GM12878 (cell line): ENCODE measurements at regions not wholly inside any gene's neighbourhood (a gene's known extent, or its start where the extent isn't known, plus 50 kb on each side); places are given as distances from the start of the nearest gene placed in this dataset.

Experiments
- ATAC-seq: fragments of 200-7000 bp; cut with Tn5 transposase; 3 replicates; pipeline ENCODE4 v1.9.1; 2020; ENCODE audit warnings: mild to moderate bottlenecking, moderate library complexity
- BruUV-seq: library from RNA; stranded (reverse); fragments of 400-500 nt; replicated peaks from 2 replicates; lab custom pipeline; 2021; lab: Mats Ljungman, UMichigan
- CTCF ChIA-PET: fragments of 300-600 bp; sonication (Branson Sonifier 250); formaldehyde crosslinking; extraction: SDS; loops from one replicate; lab custom pipeline; 2021; ENCODE audit warnings: inconsistent platforms; lab: Yijun Ruan, JAX
- POLR2A ChIA-PET: fragments of 350-600 bp; formaldehyde crosslinking; extraction: SDS; loops from one replicate; lab custom pipeline; 2021; ENCODE audit warnings: inconsistent platforms; lab: Charles Lee
- RAD21 ChIA-PET: fragments of 300-600 bp; sonication (Branson Sonifier 250); formaldehyde crosslinking; loops from one replicate; lab custom pipeline; 2023; ENCODE audit warnings: antibody characterized with exemption; ENCODE audit not compliant: unreplicated experiment; lab: Charles Lee
- SMC1A ChIA-PET: fragments of 300-600 bp; sonication (Branson Sonifier 250); formaldehyde crosslinking; loops from one replicate; lab custom pipeline; 2023; ENCODE audit not compliant: unreplicated experiment, uncharacterized antibody; lab: Charles Lee
- DNase-seq: peaks from one replicate; pipeline ENCODE4 v3.0.0-alpha.2; 2011; ENCODE audit warnings: low read depth, low spot score
- FAIRE-seq: peaks from 3 replicates; lab custom pipeline; 2011; peaks lifted over from hg19 to GRCh38; lab: Jason Lieb, UNC
- H2AFZ ChIP-seq: 2 replicates; pipeline ENCODE4 v1.6.0; 2011; ENCODE audit warnings: low read depth, low read length, control low read depth; ENCODE audit not compliant: control insufficient read depth
- H3K27ac ChIP-seq: 2 replicates; pipeline ENCODE4 v1.5.1; 2011; ENCODE audit warnings: control low read depth; ENCODE audit not compliant: control insufficient read depth, insufficient read depth
- H3K27me3 ChIP-seq, 2 experiments: replicated peaks in 1 of 2; 2 replicates each; pipeline versions ENCODE4 v1.6.0 to v1.6.1; 2011; ENCODE audit warnings: low read length in 1 of 2; ENCODE audit not compliant: control insufficient read depth in 2 of 2, insufficient read depth in 2 of 2
- H3K36me3 ChIP-seq, 2 experiments: 2 replicates each; pipeline ENCODE4 v1.5.1; 2011; ENCODE audit warnings: low read length in 1 of 2; ENCODE audit not compliant: control insufficient read depth in 2 of 2, insufficient read depth in 2 of 2
- H3K4me1 ChIP-seq: 2 replicates; pipeline ENCODE4 v1.6.1; 2011; ENCODE audit warnings: mild to moderate bottlenecking, low read length, moderate library complexity, mixed read lengths; ENCODE audit not compliant: control insufficient read depth, insufficient read depth
- H3K4me2 ChIP-seq: 2 replicates; pipeline ENCODE4 v1.6.0; 2011; ENCODE audit warnings: control low read depth; ENCODE audit not compliant: control insufficient read depth, insufficient read depth
- H3K4me3 ChIP-seq: fragments of 200-600 bp; sonication (generic); 2 replicates; pipeline ENCODE4 v1.5.1; 2016
- H3K79me2 ChIP-seq: 2 replicates; pipeline ENCODE4 v1.6.0; 2011; ENCODE audit warnings: low read length; ENCODE audit not compliant: control insufficient read depth, insufficient read depth
- H3K9ac ChIP-seq: 2 replicates; pipeline ENCODE4 v1.8.0; 2011; ENCODE audit warnings: low read length, control low read depth, mixed read lengths; ENCODE audit not compliant: control insufficient read depth, insufficient read depth
- H3K9me3 ChIP-seq: replicated peaks from 3 replicates; pipeline ENCODE4 v1.5.1; 2011; ENCODE audit warnings: mild to moderate bottlenecking, low read length; ENCODE audit not compliant: control insufficient read depth, insufficient read depth
- H4K20me1 ChIP-seq: 2 replicates; pipeline ENCODE4 v1.6.0; 2011; ENCODE audit not compliant: control insufficient read depth, insufficient read depth
- BCL3 ChIP-seq: IDR thresholded peaks from 2 replicates; pipeline ENCODE4 v1.6.1; 2011; ENCODE audit warnings: borderline replicate concordance, low read depth, mild to moderate bottlenecking, moderate library complexity, low read length; ENCODE audit not compliant: insufficient read depth, poor library complexity, severe bottlenecking
- CHD2 ChIP-seq: IDR thresholded peaks from 2 replicates; pipeline ENCODE4 v1.6.1; 2011; ENCODE audit warnings: low read depth, low read length, improper control_type of control experiment, borderline replicate concordance
- MEF2B ChIP-seq: fragments of 450-650 bp; IDR thresholded peaks from 2 replicates; pipeline ENCODE4 v1.6.1; 2018; ENCODE audit warnings: mild to moderate bottlenecking, moderate library complexity; ENCODE audit not compliant: partially characterized antibody, poor library complexity, severe bottlenecking
- NKRF ChIP-seq: fragments of 450-650 bp; conservative IDR thresholded peaks from 2 replicates; pipeline ENCODE4 v1.6.1; 2017; ENCODE audit warnings: mild to moderate bottlenecking, moderate library complexity
- RUNX3 ChIP-seq: IDR thresholded peaks from 2 replicates; pipeline ENCODE4 v1.6.1; 2012; ENCODE audit warnings: low read length, inconsistent platforms
- WGBS: methylation state at CpG from one replicate; pipeline ENCODE4 v1.1.6; 2016; ENCODE audit warnings: low lambda C conversion rate; ENCODE audit not compliant: insufficient replicate concordance, insufficient coverage; ENCODE audit errors: missing lambda C conversion rate; 5-methylcytosine and 5-hydroxymethylcytosine counted together
- in situ Hi-C: fragments of 300-500 bp; cut with MboI; formaldehyde crosslinking; loops from 9 replicates; pipeline ENCODE4 v1.14.3; 2018; ENCODE audit warnings: mixed read lengths
- intact Hi-C: fragments of 100-400 bp; cut with micrococcal nuclease; formaldehyde crosslinking; loops from one replicate; pipeline ENCODE4 v1.14.2; 2022; ENCODE audit not compliant: unreplicated experiment

- TF ChIP-seq MEF2B = no peak
- TF ChIP-seq BCL3 = no peak
- no peak for TF ChIP-seq RUNX3
Measured at GRCh38 chr18:75790111-75790510, 362.6 kb upstream of the SMIM21 start (continued).

DNA sequence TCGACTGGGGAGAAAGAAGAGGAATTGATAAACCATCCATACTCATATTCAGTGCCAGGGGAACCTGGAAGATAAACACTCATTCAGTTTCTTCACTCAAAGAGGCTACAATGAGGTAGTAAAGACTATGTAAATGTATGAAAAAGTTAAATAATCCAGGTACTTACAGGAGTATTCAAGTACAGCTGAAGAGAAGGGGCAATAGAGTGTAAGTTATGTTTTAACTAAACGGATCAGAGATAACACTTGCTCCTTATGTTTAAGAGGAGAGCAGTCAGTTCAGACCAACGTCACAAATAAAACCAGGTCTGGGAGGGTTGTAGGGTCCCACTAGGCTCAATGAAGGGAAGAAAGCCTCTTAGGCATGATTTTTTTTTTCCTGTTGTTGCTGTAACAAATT, 358.3 kb upstream of the SMIM21 start:
- WGBS = 0% methylated on average over 3 of the region's 3 CpGs
- Histone ChIP-seq H3K27me3 (no peaks in the 10 kb centered on the region; a peak in 1 of 4 replicates), H3K4me2 (no peak overlapping the region), H3K27ac (no peak overlapping the region), H3K79me2 (no peaks in the 10 kb centered on the region), H3K9me3 (no peaks in the 10 kb centered on the region), H2AFZ (no peak overlapping the region), H4K20me1 (no peaks in the 10 kb centered on the region), H3K9ac (no peak overlapping the region), H3K4me3 (no peak overlapping the region), H3K4me1 (no peaks in the 10 kb centered on the region), H3K36me3 (no peaks in the 10 kb centered on the region)
- no TSS peak for BruUV-seq
- TF ChIP-seq CHD2 (no peak), NKRF (no peak)
- FAIRE-seq (no peak), DNase-seq (no peak), ATAC-seq (no peak)
- ChIA-PET SMC1A (no interaction called here), RAD21 (no interaction called here), POLR2A (no interaction called here), CTCF (no interaction called here)
- intact Hi-C loops = no loop called here
- in situ Hi-C loops = no loop called here
